ENCODE measurements at regions not wholly inside any gene's neighbourhood (a gene's known extent, or its start where the extent isn't known, plus 50 kb on each side); places are given as distances from the start of the nearest gene placed in this dataset.

- Mint-ChIP-seq H3K9me3 (peaks cover 9 to 20% of the 10 kb centered on the region in 2 experiments; a peak in 4 of 5 replicates), H3K4me1 (no peaks in the 10 kb centered on the region)
- no peak for DNase-seq
These were observed 286.8 kb upstream of the PBX1 start for GRCh38 chr1:164272156-164272555.

More at GRCh38 chr1:164272156-164272555, 286.8 kb upstream of the PBX1 start:
- Histone ChIP-seq H3K4me1 (ENCODE audit: insufficient read depth, low read length) (no peaks in the 10 kb centered on the region), H3K9ac (ENCODE audit: extremely low read depth, insufficient read length, low read length) (no peak overlapping the region), H3K27me3 (ENCODE audit: insufficient read depth, low read length) (no peaks in the 10 kb centered on the region), H2BK120ac (ENCODE audit: low read depth, low read length, poor library complexity, severe bottlenecking) (no peak overlapping the region), H3K9me3 (ENCODE audit: control insufficient read depth, low read depth, low read length) (no peaks in the 10 kb centered on the region), H4K8ac (replicated peaks; ENCODE audit: insufficient read length, low read depth, low read length) (no peak overlapping the region), H2AK5ac (ENCODE audit: insufficient read length, low read length) (no peak overlapping the region), H3K23me2 (ENCODE audit: insufficient read length, low read depth, low read length, poor library complexity, severe bottlenecking) (no peaks in the 10 kb centered on the region), H4K5ac (ENCODE audit: insufficient read length, low read depth, low read length) (no peak overlapping the region), H4K20me1 (ENCODE audit: control insufficient read depth, insufficient read depth, insufficient read length) (no peaks in the 10 kb centered on the region), H2BK12ac (ENCODE audit: insufficient read length, low read depth, low read length) (no peak overlapping the region), H2BK5ac (ENCODE audit: insufficient read length, low read length) (no peak overlapping the region), H3K4ac (ENCODE audit: low read depth, low read length) (no peak overlapping the region), H3K79me2 (ENCODE audit: insufficient read depth, low read length) (no peaks in the 10 kb centered on the region), H2BK15ac (ENCODE audit: low read depth, low read length) (no peak overlapping the region), H3K14ac (ENCODE audit: insufficient read depth, low read length) (no peak overlapping the region), H4K91ac (ENCODE audit: insufficient read length, low read depth, low read length) (no peak overlapping the region), H3K27ac (ENCODE audit: insufficient read length, low read depth, low read length) (no peak overlapping the region), H3K79me1 (ENCODE audit: insufficient read depth, low read depth, low read length, poor library complexity, severe bottlenecking) (no peaks in the 10 kb centered on the region), H3K4me2 (ENCODE audit: insufficient read depth, insufficient read length, low read length) (no peak overlapping the region), H3K18ac (ENCODE audit: insufficient read length, low read depth, low read length) (no peak overlapping the region), H3K23ac (ENCODE audit: insufficient read length, low read depth, low read length) (no peak overlapping the region), H3K56ac (ENCODE audit: insufficient read length, low read depth, low read length) (no peak overlapping the region), H2BK20ac (ENCODE audit: low read depth, low read length, poor library complexity, severe bottlenecking) (no peak overlapping the region), H2AFZ (ENCODE audit: low read length) (no peak overlapping the region), H3T11ph (ENCODE audit: low read length) (no peak overlapping the region)
- Mint-ChIP-seq H3K27me3 (ENCODE audit: low read depth) (no peaks in the 10 kb centered on the region; the same call in 1 of the 2 replicates), H3K36me3 (ENCODE audit: insufficient read depth in 1 of 3, low read depth in 3 of 3) (no peaks in the 10 kb centered on the region; a peak in 1 of 7 replicates), H3K4me3 (no peak overlapping the region), H3K27ac (no peak overlapping the region)
- no peak for TF ChIP-seq CTCF (conservative IDR thresholded peaks at IDR 0.05)
